Gastrocnemius medialis (tissue), 4 donors: ENCODE measurements at regions not wholly inside any gene's neighbourhood (a gene's known extent, or its start where the extent isn't known, plus 50 kb on each side); places are given as distances from the start of the nearest gene placed in this dataset.

ENCODE experiments used
- ATAC-seq, 2 donors: fragments of 150-250 bp; one replicate each; pipeline ENCODE4 v1.9.1; 2016
- DNase-seq, 2 donors: peaks; one replicate each; pipeline ENCODE4 v3.0.0-alpha.2; 2019
- H3K27ac ChIP-seq, 4 donors: fragments of 200-600 bp; sonication (generic); 1 replicate in 1 of 4; 2 replicates in 3 of 4; pipeline ENCODE4 v1.5.1; 2016 to 2018; ENCODE audit warnings: mild to moderate bottlenecking in 2 of 4, moderate library complexity in 1 of 4
- H3K27me3 ChIP-seq, 3 donors: fragments of 200-600 bp; sonication (generic) in 2 of 3; 1 replicate in 1 of 3; 2 replicates in 2 of 3; pipeline versions ENCODE4 v1.5.1 to v1.6.0; 2016 to 2019; ENCODE audit warnings: mild to moderate bottlenecking in 1 of 3, moderate library complexity in 1 of 3
- H3K36me3 ChIP-seq, 2 donors: fragments of 200-600 bp; sonication (generic) in 1 of 2; one replicate each; pipeline ENCODE4 v1.5.1; 2017 to 2018
- H3K4me1 ChIP-seq, 2 donors: fragments of 200-600 bp; sonication (generic) in 1 of 2; one replicate each; pipeline ENCODE4 v1.5.1; 2016 to 2017; ENCODE audit warnings: mild to moderate bottlenecking in 2 of 2
- H3K4me3 ChIP-seq, 4 donors: fragments of 200-600 bp; sonication (generic) in 3 of 4; 1 replicate in 1 of 4; 2 replicates in 3 of 4; pipeline ENCODE4 v1.5.1; 2016 to 2019; ENCODE audit warnings: mild to moderate bottlenecking in 2 of 4
- H3K9me3 ChIP-seq, 3 donors: fragments of 200-600 bp; sonication (generic) in 2 of 3; 1 replicate in 1 of 3; 2 replicates in 2 of 3; pipeline ENCODE4 v1.5.1; 2016 to 2019
- CTCF ChIP-seq, 5 experiments: fragments of 450-650 bp in 3 of 5; fragments of 200-600 bp in 2 of 5; sonication (generic) in 2 of 5; IDR thresholded peaks in 4 of 5; conservative IDR thresholded peaks in 1 of 5; 1 replicate in 4 of 5; 2 replicates in 1 of 5; pipeline ENCODE4 v1.5.1; 2016 to 2019; ENCODE audit warnings: antibody characterized with exemption in 5 of 5, mild to moderate bottlenecking in 3 of 5, moderate library complexity in 3 of 5
- POLR2A ChIP-seq, 2 donors: fragments of 450-650 bp; IDR thresholded peaks; one replicate each; pipeline ENCODE4 v1.6.1; 2017; ENCODE audit warnings: antibody characterized with exemption in 2 of 2, mild to moderate bottlenecking in 2 of 2, moderate library complexity in 2 of 2
- in situ Hi-C, 4 donors: fragments of 200-750 bp; cut with MboI; loops; one replicate each; pipeline versions ENCODE4 v1.15.0 to v1.8.0; 2017; ENCODE audit warnings: low sequenced_read_pairs in 4 of 4
- intact Hi-C: fragments of 100-400 bp; cut with DNase I; formaldehyde crosslinking; loops from one replicate; pipeline ENCODE4 v1.15.1; 2023; ENCODE audit warnings: low total_unique reads

GRCh38 chr14:82533351-82533750, 999.7 kb upstream of the SEL1L start:
- no peaks in the 10 kb centered on the region for H3K36me3 ChIP-seq
- no peaks in the 10 kb centered on the region for H3K9me3 ChIP-seq
- H3K27ac ChIP-seq, result no peak overlapping the region
- in situ Hi-C loops (no loop called here), intact Hi-C loops (no loop called here)
- ATAC-seq (no peak), DNase-seq (no peak)
- H3K4me3 ChIP-seq, result no peak overlapping the region
- no peaks in the 10 kb centered on the region for H3K27me3 ChIP-seq
- H3K4me1 ChIP-seq, result no peaks in the 10 kb centered on the region
- TF ChIP-seq CTCF (IDR thresholded peaks at IDR 0.05 in 4 of 5, conservative IDR thresholded peaks at IDR 0.05 in 1 of 5) (no peak), POLR2A (IDR thresholded peaks at IDR 0.05) (no peak)

GRCh38 chr14:82536566-82536965, 1002.9 kb upstream of the SEL1L start:
- no peaks in the 10 kb centered on the region for H3K27me3 ChIP-seq
- no peaks in the 10 kb centered on the region for H3K4me1 ChIP-seq
- no peak overlapping the region for H3K4me3 ChIP-seq
- no peak overlapping the region for H3K27ac ChIP-seq
- no peaks in the 10 kb centered on the region for H3K9me3 ChIP-seq
- DNase-seq, result no peak
- TF ChIP-seq CTCF (IDR thresholded peaks at IDR 0.05 in 4 of 5, conservative IDR thresholded peaks at IDR 0.05 in 1 of 5) (no peak), POLR2A (IDR thresholded peaks at IDR 0.05) (no peak)
- H3K36me3 ChIP-seq, result no peaks in the 10 kb centered on the region
- in situ Hi-C loops, result no loop called here
- intact Hi-C loops, result no loop called here
- no peak for ATAC-seq

GRCh38 chr14:82537831-82538230, 1004.2 kb upstream of the SEL1L start:
- no peaks in the 10 kb centered on the region for H3K36me3 ChIP-seq
- H3K4me1 ChIP-seq, result no peaks in the 10 kb centered on the region
- ATAC-seq, result no peak
- no peak overlapping the region for H3K27ac ChIP-seq
- H3K9me3 ChIP-seq, result no peaks in the 10 kb centered on the region
- H3K27me3 ChIP-seq, result no peaks in the 10 kb centered on the region
- no peak overlapping the region for H3K4me3 ChIP-seq
- TF ChIP-seq POLR2A (IDR thresholded peaks at IDR 0.05) (no peak), CTCF (IDR thresholded peaks at IDR 0.05 in 4 of 5, conservative IDR thresholded peaks at IDR 0.05 in 1 of 5) (no peak)
- DNase-seq, result no peak
- in situ Hi-C loops (no loop called here), intact Hi-C loops (no loop called here)

- H3K4me3 ChIP-seq, result no peak overlapping the region
- no peaks in the 10 kb centered on the region for H3K36me3 ChIP-seq
- in situ Hi-C loops, result no loop called here
- no peaks in the 10 kb centered on the region for H3K9me3 ChIP-seq
- no peak for ATAC-seq
- H3K4me1 ChIP-seq, result no peaks in the 10 kb centered on the region
- no peak for DNase-seq
- no peak for TF ChIP-seq CTCF (IDR thresholded peaks at IDR 0.05 in 4 of 5, conservative IDR thresholded peaks at IDR 0.05 in 1 of 5)
- no peak for TF ChIP-seq POLR2A (IDR thresholded peaks at IDR 0.05)
- H3K27me3 ChIP-seq, result no peaks in the 10 kb centered on the region
- intact Hi-C loops, result no loop called here
- no peak overlapping the region for H3K27ac ChIP-seq
Observed at GRCh38 chr14:82546401-82546800, 1012.7 kb upstream of the SEL1L start.

- no peak overlapping the region for H3K27ac ChIP-seq
- in situ Hi-C loops, result no loop called here
- no peaks in the 10 kb centered on the region for H3K4me1 ChIP-seq
- TF ChIP-seq POLR2A (IDR thresholded peaks at IDR 0.05), result no peak
- no peak for TF ChIP-seq CTCF (IDR thresholded peaks at IDR 0.05 in 4 of 5, conservative IDR thresholded peaks at IDR 0.05 in 1 of 5)
- no peaks in the 10 kb centered on the region for H3K36me3 ChIP-seq
- no peak for ATAC-seq
- H3K4me3 ChIP-seq, result no peak overlapping the region
- intact Hi-C loops, result no loop called here
- DNase-seq, result no peak
- H3K9me3 ChIP-seq, result peaks cover 0 to 4% (median 0%) of the 10 kb centered on the region in 3 donors
- H3K27me3 ChIP-seq, result no peaks in the 10 kb centered on the region
Observed at GRCh38 chr14:82549306-82549990, 1015.8 kb upstream of the SEL1L start.
